ENCODE measurements at regions not wholly inside any gene's neighbourhood (a gene's known extent, or its start where the extent isn't known, plus 50 kb on each side); places are given as distances from the start of the nearest gene placed in this dataset.
"Not testable (repeated sequence)": the region's sequence is repeated elsewhere in the genome, so short reads cannot be mapped to it uniquely, and the experiment has no call there.

DNA sequence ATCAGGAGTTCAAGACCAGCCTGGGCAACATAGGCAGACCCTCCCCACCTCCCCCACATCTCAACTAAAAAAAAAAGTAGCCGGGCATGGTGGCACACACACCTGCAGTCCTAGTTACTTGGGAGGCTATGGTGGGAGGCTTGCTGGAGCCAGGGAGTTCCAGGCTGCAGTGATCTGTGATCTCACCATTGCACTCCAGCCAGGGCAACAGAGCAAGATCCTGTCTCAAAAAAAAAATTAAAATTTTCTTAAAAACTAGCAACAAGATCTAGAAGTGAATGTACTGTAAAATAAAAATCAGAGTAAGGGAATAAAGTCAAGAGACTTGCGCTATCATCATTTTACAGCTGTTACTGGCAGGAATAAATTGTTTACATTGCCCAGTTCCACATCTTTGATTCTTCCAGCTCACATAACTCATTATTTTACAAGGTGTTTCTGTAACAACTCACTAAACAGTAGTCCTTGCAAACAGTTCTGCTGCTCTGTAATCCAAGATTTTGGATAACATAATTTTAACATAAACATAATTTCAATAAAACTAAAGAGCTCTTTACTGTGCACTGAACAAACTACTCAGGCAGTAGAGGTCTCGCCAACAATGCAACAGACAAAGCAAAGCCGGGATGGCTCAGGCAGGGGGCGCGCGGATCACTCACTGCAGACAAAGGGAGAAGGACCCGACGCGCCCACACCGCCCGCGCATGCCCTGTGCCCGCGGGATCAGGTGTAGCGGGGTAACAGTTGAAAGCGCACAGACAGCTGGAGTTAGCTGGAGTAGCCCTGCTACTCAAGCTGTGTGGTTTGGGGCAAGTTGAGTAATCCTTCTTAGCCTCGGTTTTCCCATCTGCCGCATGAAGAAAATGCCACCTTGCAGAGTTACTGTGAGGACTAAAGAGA lies 73.3 kb upstream of the NFE2L3 start:
- no peak for DNase-seq (ENCODE audit: low read depth)
- no peak overlapping the region for H3K4me3 ChIP-seq (ENCODE audit: low read depth, low read length)
- TF ChIP-seq, protein P1, sequence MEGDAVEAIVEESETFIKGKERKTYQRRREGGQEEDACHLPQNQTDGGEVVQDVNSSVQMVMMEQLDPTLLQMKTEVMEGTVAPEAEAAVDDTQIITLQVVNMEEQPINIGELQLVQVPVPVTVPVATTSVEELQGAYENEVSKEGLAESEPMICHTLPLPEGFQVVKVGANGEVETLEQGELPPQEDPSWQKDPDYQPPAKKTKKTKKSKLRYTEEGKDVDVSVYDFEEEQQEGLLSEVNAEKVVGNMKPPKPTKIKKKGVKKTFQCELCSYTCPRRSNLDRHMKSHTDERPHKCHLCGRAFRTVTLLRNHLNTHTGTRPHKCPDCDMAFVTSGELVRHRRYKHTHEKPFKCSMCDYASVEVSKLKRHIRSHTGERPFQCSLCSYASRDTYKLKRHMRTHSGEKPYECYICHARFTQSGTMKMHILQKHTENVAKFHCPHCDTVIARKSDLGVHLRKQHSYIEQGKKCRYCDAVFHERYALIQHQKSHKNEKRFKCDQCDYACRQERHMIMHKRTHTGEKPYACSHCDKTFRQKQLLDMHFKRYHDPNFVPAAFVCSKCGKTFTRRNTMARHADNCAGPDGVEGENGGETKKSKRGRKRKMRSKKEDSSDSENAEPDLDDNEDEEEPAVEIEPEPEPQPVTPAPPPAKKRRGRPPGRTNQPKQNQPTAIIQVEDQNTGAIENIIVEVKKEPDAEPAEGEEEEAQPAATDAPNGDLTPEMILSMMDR (conservative IDR thresholded peaks at IDR 0.05; ENCODE audit: low read depth, low read length), result peak; percentile 59

DNA sequence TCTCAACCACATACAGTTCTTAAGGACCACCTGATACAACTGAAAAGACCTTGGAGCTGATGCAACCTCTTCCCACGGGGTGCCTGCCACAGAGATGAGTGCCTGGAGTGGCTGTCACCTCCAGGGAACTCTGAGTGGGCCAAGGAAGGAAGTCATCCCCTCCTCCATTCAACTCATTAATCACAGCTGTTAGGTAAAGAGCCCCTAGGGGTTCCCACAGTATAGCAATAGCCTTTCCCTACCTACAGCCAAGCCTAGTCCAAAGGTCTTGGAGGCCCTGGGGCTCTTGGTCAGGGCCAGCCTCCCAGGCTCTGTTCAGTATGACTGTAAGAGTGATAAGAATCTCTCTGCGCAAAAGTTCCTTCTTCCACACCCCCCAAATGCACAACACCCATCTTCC lies 70.4 kb upstream of the NFE2L3 start:
- no peak for DNase-seq (ENCODE audit: low read depth)
- no peak overlapping the region for H3K4me3 ChIP-seq (ENCODE audit: low read depth, low read length)
- TF ChIP-seq, protein P1 (conservative IDR thresholded peaks at IDR 0.05; ENCODE audit: low read depth, low read length), result no peak

DNA sequence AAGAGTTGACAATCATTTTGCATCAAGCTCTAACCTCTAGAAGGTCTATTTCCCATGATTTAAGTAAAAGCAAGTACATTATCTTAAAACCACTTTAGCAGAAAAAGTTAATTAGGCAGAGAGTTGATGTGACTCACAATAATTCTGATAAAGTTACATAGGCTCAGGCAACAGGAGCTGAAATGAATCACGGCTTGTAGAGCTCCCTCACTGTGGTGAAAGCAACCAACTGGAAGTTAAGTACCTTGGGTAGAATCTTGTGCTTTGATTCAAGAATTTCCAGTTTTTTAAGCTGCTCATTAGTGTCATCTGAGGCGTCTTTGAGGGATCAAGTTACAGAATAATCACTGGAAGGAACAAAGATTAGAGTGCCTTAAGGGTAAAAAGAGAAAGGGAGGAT lies 68.9 kb upstream of the NFE2L3 start:
- H3K4me3 ChIP-seq (ENCODE audit: low read depth, low read length), result no peak overlapping the region
- TF ChIP-seq, protein P1 (conservative IDR thresholded peaks at IDR 0.05; ENCODE audit: low read depth, low read length), result no peak
- DNase-seq (ENCODE audit: low read depth), result no peak

DNA sequence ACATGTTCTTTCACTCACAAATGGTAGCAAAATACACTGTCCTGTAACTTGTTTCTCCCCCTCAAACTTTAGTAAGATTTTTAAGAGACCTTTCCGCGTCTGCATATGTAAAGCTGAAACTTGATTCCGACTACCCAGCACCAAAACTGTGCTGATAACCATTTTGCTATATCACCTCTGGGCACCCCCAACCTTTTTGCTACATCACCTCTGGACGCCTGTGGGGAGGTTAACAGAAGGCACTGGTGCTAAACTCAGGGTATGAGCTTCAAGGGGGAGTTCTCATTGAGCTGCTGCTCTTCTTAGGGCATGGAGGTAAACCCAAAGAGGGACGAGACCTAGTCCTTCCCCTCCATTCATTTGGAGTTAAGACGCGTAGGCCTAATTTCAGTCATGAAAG lies 67.6 kb upstream of the NFE2L3 start:
- TF ChIP-seq, protein P1 (conservative IDR thresholded peaks at IDR 0.05; ENCODE audit: low read depth, low read length), result no peak
- DNase-seq (ENCODE audit: low read depth), result no peak
- no peak overlapping the region for H3K4me3 ChIP-seq (ENCODE audit: low read depth, low read length)

DNA sequence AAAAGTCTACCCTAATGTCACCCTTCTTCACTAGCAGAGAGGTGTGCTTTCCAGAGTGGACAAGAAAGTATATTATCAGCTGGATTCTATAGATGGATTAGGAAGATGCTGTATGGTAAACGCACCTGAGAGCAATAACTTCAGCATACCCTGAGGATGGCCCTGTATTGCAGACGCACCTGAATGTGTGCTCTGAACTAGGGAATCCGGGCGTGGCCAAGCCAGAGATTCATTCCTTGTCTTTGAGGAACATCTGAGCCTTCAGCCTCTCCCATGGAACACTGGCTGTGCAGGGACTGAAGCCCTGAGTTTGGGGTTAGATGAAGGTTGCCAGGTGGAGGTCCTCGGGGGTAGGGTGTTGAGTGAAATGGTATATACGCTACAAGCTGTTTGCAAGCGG lies 66.2 kb upstream of the NFE2L3 start:
- DNase-seq (ENCODE audit: low read depth), result no peak
- TF ChIP-seq, protein P1 (conservative IDR thresholded peaks at IDR 0.05; ENCODE audit: low read depth, low read length), result no peak
- H3K4me3 ChIP-seq (ENCODE audit: low read depth, low read length), result no peak overlapping the region

DNA sequence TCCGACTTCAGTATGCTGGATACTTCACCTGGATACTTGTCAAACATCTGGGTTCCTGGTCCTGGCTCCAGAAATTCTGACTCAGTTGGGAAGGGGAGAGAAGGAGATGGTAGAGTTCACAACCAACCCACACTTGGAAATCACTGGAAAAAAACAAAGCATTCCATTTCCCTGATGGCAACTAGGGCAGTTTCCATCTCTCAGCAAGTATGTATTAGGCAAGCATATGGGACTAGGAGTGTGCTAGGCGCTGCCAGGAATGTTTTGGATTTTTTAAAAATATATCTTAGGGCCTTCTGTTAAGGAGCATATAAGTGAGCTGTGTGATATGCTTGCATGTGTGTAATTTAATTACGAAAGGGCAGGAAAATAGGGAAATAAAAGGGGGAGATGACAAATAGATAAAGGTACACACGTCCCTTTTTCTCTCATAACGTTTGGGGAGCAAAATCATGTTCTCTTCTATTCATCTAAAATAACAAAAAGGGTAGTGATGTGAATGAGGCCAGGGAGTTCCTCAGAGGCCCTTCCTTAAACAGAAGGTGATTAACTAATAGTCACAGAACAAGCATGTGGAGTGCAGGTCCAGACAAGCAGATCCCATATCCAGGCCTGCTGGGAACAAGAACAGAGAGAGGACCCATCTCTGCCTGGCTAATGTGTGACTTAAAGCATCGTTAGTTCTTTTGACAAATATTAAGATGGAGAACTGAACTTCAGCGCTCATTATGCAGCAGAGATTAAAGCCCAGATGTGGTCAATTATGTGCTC lies 64.5 kb upstream of the NFE2L3 start:
- no peak overlapping the region for H3K4me3 ChIP-seq (ENCODE audit: low read depth, low read length)
- no peak for DNase-seq (ENCODE audit: low read depth)
- TF ChIP-seq, protein P1 (conservative IDR thresholded peaks at IDR 0.05; ENCODE audit: low read depth, low read length), result no peak

DNA sequence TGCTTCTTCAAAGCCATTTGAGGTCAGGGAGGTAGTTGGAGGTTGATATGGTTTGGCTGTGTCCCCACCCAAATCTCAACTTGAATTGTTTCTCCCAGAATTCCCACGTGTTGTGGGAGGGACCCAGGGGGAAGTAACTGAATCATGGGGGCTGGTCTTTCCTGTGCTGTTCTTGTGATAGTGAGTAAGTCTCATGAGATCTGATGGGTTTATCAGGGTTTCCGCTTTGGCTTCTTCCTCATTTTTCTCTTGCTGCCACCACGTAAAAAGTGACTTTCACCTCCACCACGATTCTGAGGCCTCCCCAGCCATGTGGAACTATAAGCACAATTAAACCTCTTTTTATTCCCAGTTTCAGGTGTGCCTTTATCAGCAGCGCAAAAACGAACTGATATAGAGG lies 62.5 kb upstream of the NFE2L3 start:
- DNase-seq (ENCODE audit: low read depth), result not testable (repeated sequence)

More for the DNA sequence above, 62.5 kb upstream of the NFE2L3 start:
- H3K4me3 ChIP-seq (ENCODE audit: low read depth, low read length), result not testable (repeated sequence)
